Smooth muscle cell (in vitro differentiated cells): ENCODE measurements at regions not wholly inside any gene's neighbourhood (a gene's known extent, or its start where the extent isn't known, plus 50 kb on each side); places are given as distances from the start of the nearest gene placed in this dataset.

Experiments
- DNase-seq: peaks from one replicate; lab custom pipeline; 2025; ENCODE audit not compliant: unreplicated experiment; lab: John Stamatoyannopoulos, UW
- H2AFZ ChIP-seq: fragments of 200-600 bp; sonication (generic); 2 replicates; pipeline ENCODE4 v1.6.0; 2016; ENCODE audit warnings: antibody characterized with exemption, low read depth, mild to moderate bottlenecking
- H3F3A ChIP-seq: fragments of 200-600 bp; sonication (generic); 2 replicates; pipeline ENCODE4 v1.6.0; 2017; ENCODE audit warnings: antibody characterized with exemption, low read depth
- H3K27ac ChIP-seq: fragments of 200-600 bp; sonication (generic); 2 replicates; pipeline ENCODE4 v1.5.1; 2016; ENCODE audit warnings: low read depth, mild to moderate bottlenecking
- H3K27me3 ChIP-seq: fragments of 200-600 bp; sonication (generic); 2 replicates; pipeline ENCODE4 v1.6.1; 2016; ENCODE audit warnings: low read depth, mild to moderate bottlenecking
- H3K36me3 ChIP-seq: fragments of 200-600 bp; sonication (generic); 2 replicates; pipeline ENCODE4 v1.5.1; 2016; ENCODE audit warnings: low read depth
- H3K4me1 ChIP-seq: fragments of 200-600 bp; sonication (generic); 2 replicates; pipeline ENCODE4 v1.5.1; 2016; ENCODE audit warnings: low read depth
- H3K4me2 ChIP-seq: fragments of 200-600 bp; sonication (generic); 2 replicates; pipeline ENCODE4 v1.6.0; 2016; ENCODE audit warnings: mild to moderate bottlenecking
- H3K4me3 ChIP-seq: fragments of 200-600 bp; sonication (generic); 2 replicates; pipeline ENCODE4 v1.5.1; 2016; ENCODE audit warnings: mild to moderate bottlenecking
- H3K79me2 ChIP-seq: fragments of 200-600 bp; sonication (generic); 2 replicates; pipeline ENCODE4 v1.6.0; 2016; ENCODE audit warnings: low read depth, mild to moderate bottlenecking
- H3K9ac ChIP-seq: fragments of 200-600 bp; sonication (generic); 2 replicates; pipeline ENCODE4 v1.6.0; 2016; ENCODE audit warnings: low read depth
- H3K9me3 ChIP-seq: fragments of 200-600 bp; sonication (generic); replicated peaks from 2 replicates; pipeline ENCODE4 v1.5.1; 2016; ENCODE audit warnings: low read depth
- H4K20me1 ChIP-seq: fragments of 200-600 bp; sonication (generic); 2 replicates; pipeline ENCODE4 v1.6.0; 2016; ENCODE audit warnings: low read depth
- WGBS: methylation state at CpG from one replicate; pipeline ENCODE4 v1.1.7; 2016; ENCODE audit warnings: low lambda C conversion rate; 5-methylcytosine and 5-hydroxymethylcytosine counted together
- TF ChIP-seq, protein P1 (sequence below): fragments of 200-600 bp; sonication (generic); IDR thresholded peaks from 2 replicates; pipeline ENCODE4 v1.5.1; 2017; ENCODE audit warnings: borderline replicate concordance, mild to moderate bottlenecking, antibody characterized with exemption; ENCODE audit not compliant: insufficient read depth, poor library complexity, severe bottlenecking

- Histone ChIP-seq H3K9me3 (no peaks in the 10 kb centered on the region), H3K36me3 (no peaks in the 10 kb centered on the region), H4K20me1 (no peaks in the 10 kb centered on the region), H3K27me3 (no peaks in the 10 kb centered on the region), H3K4me2 (peak overlapping the region; percentile 13), H3K4me1 (no peaks in the 10 kb centered on the region), H2AFZ (peak overlapping the region; percentile 73), H3F3A (no peaks in the 10 kb centered on the region), H3K27ac (no peak overlapping the region), H3K4me3 (no peak overlapping the region), H3K79me2 (no peaks in the 10 kb centered on the region), H3K9ac (no peak overlapping the region)
- TF ChIP-seq, protein P1, sequence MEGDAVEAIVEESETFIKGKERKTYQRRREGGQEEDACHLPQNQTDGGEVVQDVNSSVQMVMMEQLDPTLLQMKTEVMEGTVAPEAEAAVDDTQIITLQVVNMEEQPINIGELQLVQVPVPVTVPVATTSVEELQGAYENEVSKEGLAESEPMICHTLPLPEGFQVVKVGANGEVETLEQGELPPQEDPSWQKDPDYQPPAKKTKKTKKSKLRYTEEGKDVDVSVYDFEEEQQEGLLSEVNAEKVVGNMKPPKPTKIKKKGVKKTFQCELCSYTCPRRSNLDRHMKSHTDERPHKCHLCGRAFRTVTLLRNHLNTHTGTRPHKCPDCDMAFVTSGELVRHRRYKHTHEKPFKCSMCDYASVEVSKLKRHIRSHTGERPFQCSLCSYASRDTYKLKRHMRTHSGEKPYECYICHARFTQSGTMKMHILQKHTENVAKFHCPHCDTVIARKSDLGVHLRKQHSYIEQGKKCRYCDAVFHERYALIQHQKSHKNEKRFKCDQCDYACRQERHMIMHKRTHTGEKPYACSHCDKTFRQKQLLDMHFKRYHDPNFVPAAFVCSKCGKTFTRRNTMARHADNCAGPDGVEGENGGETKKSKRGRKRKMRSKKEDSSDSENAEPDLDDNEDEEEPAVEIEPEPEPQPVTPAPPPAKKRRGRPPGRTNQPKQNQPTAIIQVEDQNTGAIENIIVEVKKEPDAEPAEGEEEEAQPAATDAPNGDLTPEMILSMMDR: no peak
- WGBS: 39% methylated on average over 4 of the region's 4 CpGs
- no peak for DNase-seq
Measured at GRCh38 chr3:105933871-105934270, 65.1 kb upstream of the CBLB start.

DNA sequence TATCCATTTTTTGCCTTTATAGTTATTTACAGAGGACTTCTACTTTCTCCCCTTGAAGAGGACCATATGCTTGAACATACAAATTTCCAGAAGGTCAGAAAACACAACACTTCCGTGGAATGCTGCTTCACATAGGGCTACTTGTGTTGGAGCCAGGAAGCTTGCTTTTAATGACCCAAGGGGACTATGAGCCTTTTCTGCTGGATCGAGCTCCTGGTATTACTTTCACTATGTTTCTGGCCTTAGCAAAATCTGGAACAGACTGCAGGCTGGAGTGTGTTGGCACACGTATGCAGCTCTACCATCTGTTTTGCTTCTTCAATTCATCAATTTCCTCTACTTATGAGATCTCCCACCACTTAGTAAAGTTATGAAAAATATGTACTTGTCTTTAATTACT, 69.3 kb upstream of the CBLB start:
- H3K4me1 ChIP-seq: no peaks in the 10 kb centered on the region
- H3K36me3 ChIP-seq: no peaks in the 10 kb centered on the region
- no peaks in the 10 kb centered on the region for H3K27me3 ChIP-seq
- 39% methylated on average over 3 of the region's 3 CpGs for WGBS
- H3K27ac ChIP-seq: no peak overlapping the region
- TF ChIP-seq, protein P1: no peak
- H3K4me3 ChIP-seq: peak overlapping the region; percentile 36
- no peaks in the 10 kb centered on the region for H3F3A ChIP-seq
- no peaks in the 10 kb centered on the region for H4K20me1 ChIP-seq
- DNase-seq: no peak
- peak overlapping the region; percentile 91 for H2AFZ ChIP-seq
- H3K9me3 ChIP-seq: no peaks in the 10 kb centered on the region
- peak overlapping the region; percentile 81 for H3K4me2 ChIP-seq
- no peaks in the 10 kb centered on the region for H3K79me2 ChIP-seq
- peak overlapping the region; percentile 32 for H3K9ac ChIP-seq

GRCh38 chr3:105938806-105939205, 70.0 kb upstream of the CBLB start:
- Histone ChIP-seq H3K36me3 (no peaks in the 10 kb centered on the region), H2AFZ (peak overlapping the region; percentile 91), H3K79me2 (no peaks in the 10 kb centered on the region), H3K4me1 (no peaks in the 10 kb centered on the region), H4K20me1 (no peaks in the 10 kb centered on the region), H3K9ac (no peak overlapping the region), H3F3A (no peaks in the 10 kb centered on the region), H3K27me3 (no peaks in the 10 kb centered on the region), H3K4me3 (no peak overlapping the region), H3K27ac (no peak overlapping the region), H3K9me3 (no peaks in the 10 kb centered on the region), H3K4me2 (no peak overlapping the region)
- no peak for DNase-seq
- 84% methylated on average over 2 of the region's 2 CpGs for WGBS
- TF ChIP-seq, protein P1: no peak

DNA sequence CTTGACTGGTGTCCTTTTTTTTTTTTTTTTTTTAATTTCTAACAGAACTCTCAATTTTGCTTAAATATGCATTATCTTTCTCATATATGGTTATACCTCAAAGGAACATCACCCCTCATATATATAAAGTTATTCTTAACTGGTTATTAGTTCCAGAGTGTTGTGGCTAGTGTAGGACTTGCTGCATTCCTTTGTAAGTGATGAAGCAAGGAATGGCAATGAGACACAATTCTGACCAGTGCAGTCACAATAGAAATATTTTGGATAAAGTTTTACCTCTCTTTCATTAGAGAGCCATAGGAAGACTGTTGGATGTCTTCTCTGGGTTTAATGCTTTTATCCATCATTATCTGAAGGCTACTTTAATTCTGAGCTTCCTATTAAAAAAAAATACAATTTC, 75.5 kb upstream of the CBLB start:
- H2AFZ ChIP-seq: no peak overlapping the region
- peaks cover 3% of the 10 kb centered on the region for H3F3A ChIP-seq
- no peaks in the 10 kb centered on the region for H3K79me2 ChIP-seq
- H3K9me3 ChIP-seq: no peaks in the 10 kb centered on the region
- H3K27me3 ChIP-seq: no peaks in the 10 kb centered on the region
- H3K36me3 ChIP-seq: no peaks in the 10 kb centered on the region
- peak overlapping the region; percentile 63 for H3K4me2 ChIP-seq
- TF ChIP-seq, protein P1: no peak
- H3K27ac ChIP-seq: peak overlapping the region; percentile 84
- H3K4me1 ChIP-seq: peaks cover 4% of the 10 kb centered on the region
- no peaks in the 10 kb centered on the region for H4K20me1 ChIP-seq
- H3K9ac ChIP-seq: peak overlapping the region; percentile 14
- no peak overlapping the region for H3K4me3 ChIP-seq
- DNase-seq: no peak
